ENCODE measurements at regions not wholly inside any gene's neighbourhood (a gene's known extent, or its start where the extent isn't known, plus 50 kb on each side); places are given as distances from the start of the nearest gene placed in this dataset.

GRCh38 chr11:96755209-96755608 is 365.4 kb downstream of the JRKL start:
- TF ChIP-seq CEBPB (IDR thresholded peaks at IDR 0.05) (no peak), POLR2A (IDR thresholded peaks at IDR 0.05; ENCODE audit: low read length) (no peak), CTCF (IDR thresholded peaks at IDR 0.05) (no peak), MAFK (IDR thresholded peaks at IDR 0.05; ENCODE audit: partially characterized antibody) (no peak), MAX (IDR thresholded peaks at IDR 0.05) (no peak), EP300 (IDR thresholded peaks at IDR 0.05) (no peak), BCL3 (IDR thresholded peaks at IDR 0.05) (no peak)

All from A549 (cell line).